ENCODE measurements at regions not wholly inside any gene's neighbourhood (a gene's known extent, or its start where the extent isn't known, plus 50 kb on each side); places are given as distances from the start of the nearest gene placed in this dataset.

DNA sequence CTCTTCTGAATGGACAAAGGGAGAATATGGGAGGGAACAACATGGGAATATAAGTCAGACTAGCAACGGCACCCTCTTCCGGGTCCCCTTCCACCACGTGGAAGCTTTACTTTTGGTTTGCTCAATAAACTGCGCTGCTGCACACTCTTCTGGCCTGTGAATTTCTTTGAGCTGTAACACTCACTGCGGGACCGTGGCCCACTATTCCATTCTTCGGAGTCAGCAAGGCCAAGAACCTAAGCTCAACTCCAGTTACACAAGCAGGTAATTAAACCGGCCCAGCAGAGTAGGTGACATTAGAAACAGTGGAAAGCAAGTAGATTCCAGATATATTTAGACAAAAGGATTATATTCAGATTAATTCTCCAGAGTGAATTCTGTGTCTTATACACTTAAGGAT, 697.4 kb upstream of the NXPH2 start:
- TF ChIP-seq CTCF (IDR thresholded peaks at IDR 0.05; ENCODE audit: low read length), result no peak
- TF ChIP-seq EZH2 (IDR thresholded peaks at IDR 0.05; ENCODE audit: borderline replicate concordance, low read length), result no peak

Measured in OCI-LY1 (cell line).